ENCODE measurements at regions not wholly inside any gene's neighbourhood (a gene's known extent, or its start where the extent isn't known, plus 50 kb on each side); places are given as distances from the start of the nearest gene placed in this dataset.

- no peak for TF ChIP-seq CTCF (IDR thresholded peaks at IDR 0.05; ENCODE audit: insufficient read depth, low read depth, low read length)
- no peak for DNase-seq (ENCODE audit: low read depth)
- no peak overlapping the region for H3K4me3 ChIP-seq (ENCODE audit: low read depth, low read length)
These were observed 123.4 kb downstream of the LY86 start for GRCh38 chr6:6711832-6712448.

- H3K4me3 ChIP-seq (ENCODE audit: low read depth, low read length) = no peak overlapping the region
- no peak for TF ChIP-seq CTCF (IDR thresholded peaks at IDR 0.05; ENCODE audit: insufficient read depth, low read depth, low read length)
- peak; percentile 94 for DNase-seq (ENCODE audit: low read depth)
These were observed 124.2 kb downstream of the LY86 start for GRCh38 chr6:6712449-6713403.

DNA sequence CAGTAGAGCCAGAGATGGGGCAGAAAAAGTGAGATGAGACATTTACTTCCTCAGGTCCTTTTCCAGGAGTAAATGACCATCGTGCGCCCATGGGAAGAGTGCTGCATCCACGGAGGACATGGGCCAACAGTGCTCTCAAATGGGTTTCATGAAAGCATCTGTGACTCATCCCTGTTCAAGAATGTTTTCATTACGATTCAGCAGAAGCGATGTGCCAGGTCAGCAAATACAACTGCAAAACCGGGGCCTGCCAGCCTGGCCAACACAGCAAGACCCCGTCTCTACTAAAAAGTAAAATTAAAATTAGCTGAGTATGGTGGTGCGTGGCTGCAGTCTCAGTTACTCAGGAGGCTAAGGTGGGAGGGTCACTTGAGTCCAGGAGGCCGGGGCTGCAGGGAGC, 125.1 kb downstream of the LY86 start:
- H3K4me3 ChIP-seq (ENCODE audit: low read depth, low read length) = no peak overlapping the region
- TF ChIP-seq CTCF (IDR thresholded peaks at IDR 0.05; ENCODE audit: insufficient read depth, low read depth, low read length) = no peak
- DNase-seq (ENCODE audit: low read depth) = peak; percentile 50

- peak; percentile 31 for DNase-seq (ENCODE audit: low read depth)
- no peak overlapping the region for H3K4me3 ChIP-seq (ENCODE audit: low read depth, low read length)
- no peak for TF ChIP-seq CTCF (IDR thresholded peaks at IDR 0.05; ENCODE audit: insufficient read depth, low read depth, low read length)
These were observed 125.8 kb downstream of the LY86 start for GRCh38 chr6:6714118-6714897.

DNA sequence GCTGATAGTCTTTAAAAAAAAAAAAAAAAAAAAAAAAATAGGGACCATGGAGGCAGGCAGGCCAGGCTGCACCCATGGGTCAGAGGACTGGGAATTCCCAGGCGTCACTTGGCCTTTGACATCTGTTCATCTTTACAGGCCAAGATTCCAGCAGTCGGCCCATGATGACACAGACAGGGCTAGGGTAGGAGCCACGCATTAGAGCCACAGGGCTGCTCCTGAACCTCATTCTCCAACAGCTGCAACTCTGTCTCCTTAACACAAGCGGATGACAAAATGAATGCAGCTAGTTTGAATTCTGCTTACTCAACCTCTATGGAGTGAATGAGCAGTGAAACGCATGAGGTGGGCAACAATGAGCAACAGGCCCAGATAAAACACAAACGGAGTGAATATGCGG, 126.4 kb downstream of the LY86 start:
- DNase-seq (ENCODE audit: low read depth) = peak; percentile 19
- no peak for TF ChIP-seq CTCF (IDR thresholded peaks at IDR 0.05; ENCODE audit: insufficient read depth, low read depth, low read length)
- no peak overlapping the region for H3K4me3 ChIP-seq (ENCODE audit: low read depth, low read length)

- TF ChIP-seq CTCF (IDR thresholded peaks at IDR 0.05; ENCODE audit: insufficient read depth, low read depth, low read length) = no peak
- no peak overlapping the region for H3K4me3 ChIP-seq (ENCODE audit: low read depth, low read length)
- no peak for DNase-seq (ENCODE audit: low read depth)
These were observed 126.9 kb downstream of the LY86 start for GRCh38 chr6:6715465-6715864.

Measured in fibroblast of villous mesenchyme (primary cell).